Vagina (tissue), 2 donors: ENCODE measurements at regions not wholly inside any gene's neighbourhood (a gene's known extent, or its start where the extent isn't known, plus 50 kb on each side); places are given as distances from the start of the nearest gene placed in this dataset.

Experiments
- CTCF ChIP-seq, 3 experiments: fragments of 450-650 bp in 2 of 3; fragments of 200-600 bp in 1 of 3; sonication (generic) in 1 of 3; IDR thresholded peaks; one replicate each; pipeline ENCODE4 v1.5.1; 2017 to 2019; ENCODE audit warnings: antibody characterized with exemption in 3 of 3, mild to moderate bottlenecking in 2 of 3, moderate library complexity in 2 of 3
- POLR2AphosphoS5 ChIP-seq, 2 donors: sonication (generic); formaldehyde crosslinking; IDR thresholded peaks; one replicate each; pipeline ENCODE4 v1.9.0; 2017; ENCODE audit warnings: antibody characterized with exemption in 2 of 2, mild to moderate bottlenecking in 2 of 2, low read depth in 1 of 2; ENCODE audit not compliant: insufficient read depth in 1 of 2

- TF ChIP-seq CTCF (IDR thresholded peaks at IDR 0.05) (no peak), POLR2AphosphoS5 (IDR thresholded peaks at IDR 0.05; ENCODE audit: insufficient read depth in 1 of 2, low read depth in 1 of 2) (no peak)
Observed at GRCh38 chr6:105816847-105817246, 269.3 kb upstream of the PRDM1 start.
